ENCODE measurements at regions not wholly inside any gene's neighbourhood (a gene's known extent, or its start where the extent isn't known, plus 50 kb on each side); places are given as distances from the start of the nearest gene placed in this dataset.

- DNase-seq: no peak
Measured at GRCh38 chr7:132072873-132073272, 503.4 kb downstream of the PLXNA4 start.

GRCh38 chr7:132072165-132072564 is 504.1 kb downstream of the PLXNA4 start:
- DNase-seq: no peak

GRCh38 chr7:132069306-132069705 is 507.0 kb downstream of the PLXNA4 start:
- no peak for DNase-seq

DNA sequence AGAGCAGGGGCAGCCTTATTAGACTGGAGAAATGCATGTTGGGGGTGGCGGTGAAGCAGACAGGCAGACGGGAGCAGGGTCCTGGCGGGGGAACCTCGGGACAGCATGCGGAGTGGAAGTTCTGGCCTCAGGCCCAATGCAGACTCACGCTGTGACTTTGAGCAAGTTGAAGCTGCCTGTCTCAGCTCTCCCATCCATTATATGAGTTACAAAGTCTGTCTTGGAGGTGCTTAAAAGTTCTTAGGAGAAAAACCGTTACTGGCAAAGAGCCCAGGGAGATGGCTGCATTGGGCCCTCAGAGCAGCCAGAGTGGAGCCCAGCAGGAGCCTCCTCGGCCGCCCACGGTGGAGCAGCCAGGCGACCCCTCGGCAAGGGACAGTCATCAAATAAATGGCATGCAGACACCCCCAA is 509.5 kb downstream of the PLXNA4 start:
- DNase-seq: no peak

- DNase-seq: no peak
Measured at GRCh38 chr7:132065989-132066603, 509.7 kb upstream of the PODXL start.

GRCh38 chr7:132065193-132065988 is 509.0 kb upstream of the PODXL start:
- no peak for DNase-seq

DNA sequence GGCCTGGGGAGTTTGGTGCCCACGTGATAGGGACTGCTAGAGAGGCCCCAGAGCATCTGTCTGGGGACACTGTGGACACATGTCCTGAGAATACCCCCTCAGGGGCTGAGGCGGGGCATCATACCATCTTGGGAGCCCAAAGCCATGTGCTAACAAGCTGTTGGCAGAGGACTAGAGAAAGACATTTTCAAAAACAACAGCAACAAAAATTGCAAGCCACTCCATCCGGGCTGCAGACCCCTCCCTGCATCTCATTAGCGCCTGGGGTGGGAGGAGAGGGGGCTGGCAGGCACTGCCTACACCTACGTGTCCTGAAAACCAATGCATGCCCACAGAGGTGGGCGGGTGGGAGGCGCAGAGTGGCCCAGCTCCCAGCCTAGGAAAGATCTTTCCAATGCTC is 507.4 kb upstream of the PODXL start:
- DNase-seq: no peak

DNA sequence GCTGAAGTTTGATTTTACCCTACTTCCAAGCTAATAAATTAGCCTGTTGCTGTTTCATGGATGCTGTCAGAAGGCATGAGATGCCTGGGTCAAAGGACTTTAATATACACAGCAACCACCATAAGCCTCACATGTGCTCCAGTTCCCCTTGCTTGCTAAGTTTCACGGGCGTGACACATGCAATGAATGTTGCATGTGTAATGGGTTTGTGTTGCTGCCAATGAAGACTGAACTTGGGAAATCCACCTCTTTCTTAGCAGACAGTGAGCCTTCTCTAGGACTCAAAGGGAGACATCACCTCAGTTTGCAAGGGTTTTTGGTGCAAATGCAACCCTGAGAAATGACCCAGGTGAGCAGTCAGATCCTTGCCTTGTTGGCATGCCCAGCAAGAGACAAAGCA is 505.5 kb upstream of the PODXL start:
- no peak for DNase-seq

DNA sequence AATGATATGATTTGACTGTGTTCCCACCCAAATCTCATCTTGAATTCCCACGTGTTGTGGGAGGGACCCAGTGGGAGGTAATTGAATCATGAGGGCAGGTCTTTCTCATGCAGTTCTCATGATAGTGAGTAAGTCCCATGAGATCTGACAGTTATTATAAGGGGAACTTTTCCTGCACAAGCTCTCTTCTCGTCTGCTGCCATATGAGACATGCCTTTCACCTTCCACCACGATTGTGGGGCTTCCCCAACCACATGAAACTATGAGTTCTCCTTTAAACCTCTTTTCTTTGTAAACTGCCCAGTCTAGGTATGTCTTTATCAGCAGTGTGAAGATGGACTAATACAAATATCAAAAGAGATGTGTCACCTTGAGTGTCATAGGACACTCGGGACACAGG is 502.7 kb upstream of the PODXL start:
- DNase-seq: no peak

DNA sequence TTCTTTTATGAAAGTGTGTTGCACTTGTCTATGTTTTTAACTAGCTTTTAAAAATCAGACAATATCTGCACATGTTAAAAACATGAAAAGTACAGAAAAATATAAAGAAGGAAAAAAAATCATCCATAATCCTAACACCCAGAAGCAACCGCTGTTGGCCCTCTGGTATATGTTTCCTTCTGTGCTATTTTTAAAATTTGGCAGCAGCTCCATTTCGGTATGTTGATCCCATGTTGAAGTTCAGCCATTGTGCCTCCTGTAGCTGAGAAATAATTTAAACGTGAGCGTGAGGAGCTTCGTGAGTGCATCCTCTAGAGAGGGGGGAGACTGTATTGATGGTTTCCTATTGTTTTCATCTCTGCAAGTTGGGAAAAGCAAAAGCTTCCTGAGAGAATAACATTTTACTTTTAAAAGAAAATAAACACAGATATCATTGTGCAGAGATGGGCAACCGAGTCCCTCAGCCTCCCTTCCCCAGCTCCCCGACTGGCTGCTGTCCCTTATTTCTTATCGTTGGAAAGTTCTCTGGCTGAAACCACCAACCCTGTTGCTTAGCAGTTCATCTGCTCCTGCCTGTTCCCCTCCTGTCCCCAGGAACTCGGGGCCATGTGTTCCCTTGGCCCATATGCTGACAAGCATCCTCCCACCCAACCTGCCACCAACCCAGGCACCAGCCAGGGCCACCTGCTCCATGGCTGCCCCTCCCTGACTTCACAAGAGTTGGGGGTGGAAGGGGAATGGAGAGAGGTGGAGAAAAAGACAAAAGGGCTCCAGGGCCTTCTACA is 499.1 kb upstream of the PODXL start:
- no peak for DNase-seq

DNA sequence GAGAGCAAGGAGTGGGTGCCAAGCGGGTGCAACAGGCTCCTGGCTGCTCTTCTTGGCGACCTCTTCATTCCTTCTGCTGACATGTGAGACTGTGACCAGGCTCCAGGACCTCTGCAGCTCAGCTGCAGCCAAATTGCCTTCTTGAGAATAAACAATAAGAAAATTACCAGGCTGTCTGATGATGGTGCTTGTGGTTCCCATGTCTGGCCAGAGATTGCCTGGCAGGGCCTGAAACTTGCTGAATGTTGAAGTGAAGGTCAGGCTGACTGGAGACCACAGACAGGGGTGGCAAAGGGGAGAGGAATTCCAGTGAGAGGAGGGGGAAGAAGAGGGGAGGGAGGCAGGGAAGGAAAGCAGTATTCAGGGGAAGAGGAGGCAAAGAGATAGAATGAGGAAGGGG is 497.4 kb upstream of the PODXL start:
- no peak for DNase-seq

DNA sequence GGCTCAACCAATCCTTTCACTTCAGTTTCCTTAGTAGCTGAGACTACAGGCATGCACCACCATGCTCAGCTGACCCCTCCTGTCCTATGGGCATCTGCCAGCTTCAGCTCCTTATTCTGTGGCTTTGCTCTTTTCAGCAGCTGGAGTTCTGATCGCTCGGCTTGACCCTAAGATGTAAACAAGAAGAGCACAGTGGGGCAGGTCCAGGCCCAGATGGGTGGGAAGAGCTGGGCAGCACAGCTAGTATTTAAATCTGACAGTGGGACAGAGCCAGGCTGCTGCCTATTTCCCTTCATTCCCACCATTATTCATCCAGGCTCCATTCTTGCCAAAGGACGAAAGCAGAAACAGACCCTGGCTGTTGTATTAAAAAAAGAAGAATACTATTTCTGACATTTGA is 494.9 kb upstream of the PODXL start:
- DNase-seq: no peak

- DNase-seq: no peak
Measured at GRCh38 chr7:132049462-132050304, 493.3 kb upstream of the PODXL start.

GRCh38 chr7:132045481-132045980 is 489.1 kb upstream of the PODXL start:
- DNase-seq: no peak

DNA sequence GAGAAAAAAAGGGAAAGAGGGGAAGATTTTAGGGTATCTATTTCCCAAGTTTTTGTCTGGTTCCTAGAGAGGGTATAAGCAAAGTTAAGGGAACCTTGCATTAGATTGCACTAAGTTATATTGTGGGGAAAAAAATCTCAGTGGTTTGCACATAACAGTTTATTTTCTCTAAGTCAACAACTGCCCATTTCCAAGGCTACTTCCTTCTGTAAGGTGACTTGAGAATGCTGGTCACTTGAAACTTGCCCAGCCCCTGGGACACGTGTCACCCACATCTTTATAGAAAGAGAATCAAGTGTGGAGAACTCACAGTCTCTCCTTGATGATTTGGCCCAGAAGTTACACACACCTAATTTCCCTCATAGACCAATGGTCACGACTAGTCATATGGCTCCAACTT is 488.6 kb upstream of the PODXL start:
- no peak for DNase-seq

GRCh38 chr7:132044247-132044646 is 487.8 kb upstream of the PODXL start:
- no peak for DNase-seq

- no peak for DNase-seq
Measured at GRCh38 chr7:132041108-132041507, 484.7 kb upstream of the PODXL start.

GRCh38 chr7:132035517-132036362 is 479.3 kb upstream of the PODXL start:
- no peak for DNase-seq

GRCh38 chr7:132034748-132035416 is 478.5 kb upstream of the PODXL start:
- DNase-seq: no peak

GRCh38 chr7:132030883-132031282 is 474.5 kb upstream of the PODXL start:
- no peak for DNase-seq

DNA sequence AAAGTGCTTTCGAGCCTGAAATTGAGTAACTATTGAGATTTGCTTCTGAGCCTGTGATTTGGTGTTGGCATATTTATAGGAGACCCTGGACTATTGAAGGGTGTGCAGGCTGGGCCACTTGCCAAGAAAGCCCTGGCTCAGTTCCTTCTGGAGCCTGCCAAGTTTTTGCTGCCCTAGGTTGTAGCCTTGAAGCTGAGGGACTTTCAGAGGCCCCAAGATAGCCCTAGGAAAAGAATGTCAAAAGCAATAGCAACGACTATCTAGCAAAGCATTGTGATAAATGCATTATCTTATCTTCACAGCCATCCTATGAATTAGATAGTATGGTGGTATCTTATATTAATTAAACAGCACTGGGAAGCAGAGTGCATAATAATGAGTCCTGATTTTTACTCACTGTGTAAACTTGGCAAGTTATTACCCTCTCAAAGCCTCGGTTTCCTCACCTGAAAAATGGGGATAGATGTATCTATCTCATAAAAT is 473.7 kb upstream of the PODXL start:
- no peak for DNase-seq
